ENCODE measurements at regions not wholly inside any gene's neighbourhood (a gene's known extent, or its start where the extent isn't known, plus 50 kb on each side); places are given as distances from the start of the nearest gene placed in this dataset.

GRCh38 chr2:21544392-21544791 lies 420.6 kb downstream of the TDRD15 start:
- no peaks in the 10 kb centered on the region for H3K27me3 ChIP-seq

DNA sequence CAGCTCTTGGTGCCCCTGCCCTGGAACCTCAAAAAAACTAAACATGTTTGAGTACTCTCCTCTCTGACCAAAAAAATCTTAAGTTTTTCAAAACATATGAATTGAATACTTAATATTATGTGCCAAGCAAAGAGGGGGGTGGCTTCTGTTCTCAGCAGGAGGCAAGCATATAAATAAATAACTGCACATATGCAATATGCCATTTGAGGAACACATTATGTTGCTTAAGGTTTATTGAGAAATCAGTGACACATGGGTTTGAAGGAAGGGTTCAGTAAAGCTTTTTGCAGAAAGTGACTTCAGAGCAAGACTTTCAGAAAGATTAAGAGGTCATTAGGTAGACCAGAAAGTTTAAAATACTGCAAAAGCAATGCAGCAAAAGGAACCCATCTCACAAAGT lies 429.2 kb downstream of the TDRD15 start:
- TF ChIP-seq CTCF (IDR thresholded peaks at IDR 0.05) (no peak), POLR2A (IDR thresholded peaks at IDR 0.05) (no peak)
- H3K9me3 ChIP-seq = no peaks in the 10 kb centered on the region
- intact Hi-C loops (cut with DNase I) = no loop called here
- no peak overlapping the region for H3K27ac ChIP-seq
- no peak overlapping the region for H3K4me3 ChIP-seq
- DNase-seq = no peak
- H3K4me1 ChIP-seq = no peaks in the 10 kb centered on the region
- ATAC-seq = no peak
- H3K36me3 ChIP-seq = no peaks in the 10 kb centered on the region
- H3K27me3 ChIP-seq = no peaks in the 10 kb centered on the region

More at GRCh38 chr2:21544392-21544791, 420.6 kb downstream of the TDRD15 start:
- Histone ChIP-seq H3K4me1 (no peaks in the 10 kb centered on the region), H3K9me3 (no peaks in the 10 kb centered on the region), H3K4me3 (no peak overlapping the region), H3K27ac (no peak overlapping the region), H3K36me3 (no peaks in the 10 kb centered on the region)
- no peak for DNase-seq
- TF ChIP-seq POLR2A (IDR thresholded peaks at IDR 0.05) (no peak), CTCF (IDR thresholded peaks at IDR 0.05) (no peak)
- ATAC-seq = no peak
- WGBS, 4 donors = 61 to 73% (median 62%) methylated on average over 3 of the region's 3 CpGs
- intact Hi-C loops (cut with DNase I) = no loop called here

GRCh38 chr2:21559351-21559750 lies 435.6 kb downstream of the TDRD15 start:
- WGBS, 4 donors = 75 to 83% (median 79%) methylated on average over 4 of the region's 4 CpGs

DNA sequence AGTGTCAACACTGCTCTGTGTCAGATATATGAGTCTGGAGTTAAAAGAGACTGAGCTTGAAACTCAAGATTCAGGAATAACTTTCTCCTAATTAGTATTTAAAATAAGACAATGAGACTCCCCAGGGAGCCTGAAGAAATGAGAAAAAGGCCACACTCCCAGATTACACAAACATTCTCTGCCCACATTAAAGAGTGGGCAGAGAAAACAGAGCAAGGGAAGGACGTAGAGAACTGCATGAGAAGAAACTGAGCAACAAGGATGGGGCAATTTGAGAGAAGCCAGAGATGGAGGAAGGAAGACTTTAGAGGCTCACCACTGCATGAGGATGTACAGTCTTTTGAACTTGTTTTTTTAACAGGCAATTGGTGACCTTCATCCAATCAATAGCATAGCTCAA lies 438.2 kb downstream of the TDRD15 start:
- intact Hi-C loops (cut with DNase I) = no loop called here

More at GRCh38 chr2:21559351-21559750, 435.6 kb downstream of the TDRD15 start:
- Histone ChIP-seq H3K4me3 (no peak overlapping the region), H3K9me3 (no peaks in the 10 kb centered on the region), H3K4me1 (no peaks in the 10 kb centered on the region), H3K36me3 (no peaks in the 10 kb centered on the region), H3K27ac (no peak overlapping the region), H3K27me3 (no peaks in the 10 kb centered on the region)
- DNase-seq (no peak), ATAC-seq (no peak)
- TF ChIP-seq CTCF (IDR thresholded peaks at IDR 0.05) (no peak), POLR2A (IDR thresholded peaks at IDR 0.05) (no peak)
- intact Hi-C loops (cut with DNase I) = no loop called here

More for the DNA sequence above, 438.2 kb downstream of the TDRD15 start:
- no peak for DNase-seq
- Histone ChIP-seq H3K27ac (no peak overlapping the region), H3K36me3 (no peaks in the 10 kb centered on the region), H3K4me3 (no peak overlapping the region), H3K4me1 (no peaks in the 10 kb centered on the region), H3K27me3 (no peaks in the 10 kb centered on the region), H3K9me3 (no peaks in the 10 kb centered on the region)
- TF ChIP-seq CTCF (IDR thresholded peaks at IDR 0.05) = no peak
- TF ChIP-seq POLR2A (IDR thresholded peaks at IDR 0.05) = no peak
- ATAC-seq = no peak
- 0 to 47% (median 0%) methylated on average over 1 of the region's 1 CpG; no CpG with 5 or more reads in 1 of the 4 donors for WGBS, 4 donors

Measured in heart left ventricle (tissue), 16 donors.